Spleen (tissue), 7 donors: ENCODE measurements at regions not wholly inside any gene's neighbourhood (a gene's known extent, or its start where the extent isn't known, plus 50 kb on each side); places are given as distances from the start of the nearest gene placed in this dataset.

Experiments used
- CTCF ChIP-seq, 11 experiments: fragments of 200-600 bp in 7 of 11; fragments of 450-650 bp in 4 of 11; sonication (generic) in 4 of 11; IDR thresholded peaks in 8 of 11; conservative IDR thresholded peaks in 3 of 11; 1 replicate in 7 of 11; 2 replicates in 4 of 11; pipeline versions ENCODE4 v1.4.0 to v1.8.0; 2016 to 2021; ENCODE audit warnings: antibody characterized with exemption in 11 of 11, inconsistent platforms in 4 of 11, mild to moderate bottlenecking in 1 of 11
- POLR2A ChIP-seq, 3 donors: fragments of 450-650 bp; IDR thresholded peaks; one replicate each; pipeline ENCODE4 v1.5.1; 2017; ENCODE audit warnings: antibody characterized with exemption in 3 of 3, mild to moderate bottlenecking in 1 of 3
- donor health status: DM: no; HTN: no; CAD: no; lungs with moderate emphysema.
- donor health status: DM: no; HTN: no; CAD: no.
- donor health status: DM: no; HTN: no; CAD: no.

DNA sequence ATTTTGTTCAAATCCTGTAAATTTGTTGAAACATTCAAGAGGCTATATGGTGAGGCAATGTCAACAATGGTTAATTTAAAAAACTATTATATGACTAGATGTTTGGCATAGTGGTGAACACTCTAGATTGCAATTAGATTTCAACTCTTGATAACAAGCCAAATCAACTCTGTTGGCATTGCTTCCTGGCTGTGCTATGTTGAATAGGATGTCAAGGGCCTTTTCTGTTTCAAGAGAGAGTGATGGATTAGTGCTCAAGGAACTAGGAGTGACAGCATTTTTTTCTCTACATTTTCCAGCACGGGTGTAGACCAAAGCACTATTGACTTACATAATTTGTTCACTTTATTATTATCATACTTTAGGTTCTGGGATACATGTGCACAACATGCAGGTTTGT lies 172.4 kb upstream of the KCNH7 start:
- no peak for TF ChIP-seq CTCF (IDR thresholded peaks at IDR 0.05 in 8 of 11, conservative IDR thresholded peaks at IDR 0.05 in 3 of 11)
- TF ChIP-seq POLR2A (IDR thresholded peaks at IDR 0.05) = no peak
